ENCODE measurements at regions not wholly inside any gene's neighbourhood (a gene's known extent, or its start where the extent isn't known, plus 50 kb on each side); places are given as distances from the start of the nearest gene placed in this dataset.

DNA sequence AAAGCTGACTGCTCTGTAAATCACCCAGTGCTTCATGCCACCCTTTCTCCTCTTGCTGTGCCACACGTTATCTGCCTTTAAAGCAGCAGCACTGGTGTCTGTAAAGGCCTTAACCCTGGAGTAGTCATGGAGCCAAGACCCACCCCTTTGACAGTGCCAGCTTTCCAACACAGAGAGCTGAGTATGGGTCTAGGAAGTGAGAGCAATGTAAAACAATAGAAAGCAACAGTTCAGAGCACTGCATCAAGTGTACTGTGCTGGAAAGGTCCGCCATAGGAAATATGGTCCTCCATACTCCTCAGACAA, 139.5 kb downstream of the DAD1 start:
- DNase-seq, result no peak

DNA sequence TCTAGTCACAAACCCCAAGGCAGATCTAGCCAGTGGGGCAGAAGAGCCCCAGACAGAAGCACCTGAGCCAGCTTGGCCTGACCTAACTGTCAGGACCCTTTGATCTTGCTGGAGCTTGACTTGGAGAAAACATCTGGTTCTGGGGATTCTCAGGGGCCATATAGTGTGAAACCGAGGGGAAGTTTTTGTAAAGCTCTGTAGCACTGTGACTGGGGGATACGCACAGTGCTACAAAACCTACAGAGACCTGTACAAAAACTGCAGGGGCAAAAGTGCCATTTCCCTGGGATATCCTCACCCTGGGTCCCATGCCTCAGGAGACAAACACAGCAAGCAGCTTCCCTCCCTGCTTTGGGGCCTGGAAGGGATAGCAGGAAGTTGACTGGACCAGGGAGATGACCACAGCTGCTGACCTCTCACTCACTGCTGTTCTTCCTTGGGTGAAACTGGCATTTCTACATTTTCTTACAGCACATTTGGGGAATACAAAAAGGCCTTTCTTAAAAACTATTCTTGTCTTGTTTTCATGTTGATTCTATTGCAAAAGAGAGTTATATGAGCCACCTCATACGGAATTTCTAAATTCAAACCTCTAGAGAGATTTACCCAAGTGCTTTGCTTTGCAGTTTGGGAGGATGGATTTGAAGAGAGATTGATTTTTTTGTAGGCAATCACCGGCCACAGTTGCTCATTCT, 140.0 kb downstream of the DAD1 start:
- DNase-seq, result no peak

DNA sequence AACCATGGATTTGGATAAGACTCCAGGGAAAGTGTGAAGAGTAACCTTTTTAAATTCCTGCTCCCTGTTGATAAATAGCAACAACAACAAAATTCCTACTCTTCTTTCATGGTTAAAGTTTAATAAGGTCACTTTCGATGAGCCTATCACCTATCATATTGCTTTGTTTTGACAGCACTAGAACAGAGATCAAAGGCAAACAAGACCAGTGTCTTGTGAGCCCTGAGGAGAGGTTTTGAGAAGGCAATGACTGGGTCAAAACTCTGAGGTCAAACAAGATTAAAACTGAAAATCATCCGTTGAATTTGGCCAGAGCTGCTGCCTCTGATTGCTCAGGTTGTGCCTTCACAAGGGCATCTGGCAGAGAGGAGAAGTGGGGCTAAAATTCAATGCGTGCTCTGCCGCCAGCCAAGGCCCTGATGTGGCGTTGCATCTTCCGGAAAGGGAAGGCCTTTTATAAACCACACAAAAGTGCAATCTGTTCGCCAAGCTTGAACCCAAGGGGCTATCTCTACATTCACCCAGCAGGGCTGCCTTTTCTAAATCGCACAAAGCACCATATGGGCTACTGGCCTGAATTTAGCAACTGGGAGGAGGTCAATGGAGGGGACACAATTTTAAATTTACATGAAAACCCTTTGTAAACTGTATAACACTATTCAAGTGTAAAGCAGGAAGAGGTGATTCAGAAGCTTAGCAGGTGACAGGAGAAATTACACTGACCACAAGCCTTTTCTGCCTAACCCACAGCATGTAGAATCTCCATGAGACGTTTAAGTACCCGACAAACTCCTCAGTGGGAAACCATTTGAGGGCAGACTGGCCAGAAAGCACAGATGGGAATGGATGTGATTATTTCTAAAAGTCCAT, 140.8 kb downstream of the DAD1 start:
- DNase-seq, result no peak

DNA sequence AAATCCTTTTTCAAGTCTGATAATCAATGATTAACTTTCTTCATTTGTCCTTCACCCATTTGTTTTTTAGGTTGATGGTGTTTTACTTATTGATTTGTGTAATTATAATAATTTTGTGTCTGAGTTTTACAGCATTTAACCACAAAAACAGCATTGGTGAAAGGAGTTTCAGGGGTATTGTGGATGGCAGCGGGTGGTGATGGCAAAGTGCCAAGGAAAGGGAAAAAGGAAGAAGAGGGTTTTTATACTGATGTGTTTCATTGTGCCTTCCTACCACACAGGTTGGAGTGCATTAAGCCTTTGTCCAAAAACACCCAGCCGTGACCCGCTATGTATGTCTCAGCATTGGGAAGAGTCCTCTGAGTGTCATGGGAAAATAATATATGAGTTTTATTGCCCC, 150.3 kb downstream of the DAD1 start:
- no peak for DNase-seq

DNA sequence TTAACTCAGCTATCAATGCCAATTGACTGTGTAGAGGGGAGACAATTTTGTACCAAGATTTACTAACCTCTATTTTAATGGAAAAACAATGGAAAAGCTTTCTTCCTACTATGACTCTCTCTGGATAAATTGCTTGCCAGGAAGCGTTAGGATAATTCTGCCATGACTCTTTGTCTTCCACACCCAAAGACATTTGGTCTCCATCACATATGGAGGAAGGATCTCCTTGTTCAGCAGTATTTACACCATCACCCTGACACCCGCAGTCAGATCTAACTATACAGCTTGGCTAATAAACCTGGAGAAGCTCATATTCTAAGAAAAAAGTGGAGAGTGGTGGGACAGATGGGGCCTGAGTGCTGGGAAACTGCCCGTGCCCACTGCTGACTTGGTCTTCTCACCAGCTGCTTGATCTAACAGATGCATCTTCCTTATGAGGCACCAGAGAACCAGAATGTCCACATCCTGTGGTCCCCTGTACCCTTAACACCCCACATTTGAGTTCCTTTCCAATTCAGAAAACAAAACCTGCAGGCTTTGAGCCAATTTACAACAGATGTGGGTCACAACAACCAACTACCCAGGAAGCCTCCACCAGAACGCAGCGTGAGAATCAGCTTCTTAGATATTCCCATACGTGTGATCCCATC, 154.0 kb downstream of the DAD1 start:
- peak; percentile 44 to 67 for DNase-seq

DNA sequence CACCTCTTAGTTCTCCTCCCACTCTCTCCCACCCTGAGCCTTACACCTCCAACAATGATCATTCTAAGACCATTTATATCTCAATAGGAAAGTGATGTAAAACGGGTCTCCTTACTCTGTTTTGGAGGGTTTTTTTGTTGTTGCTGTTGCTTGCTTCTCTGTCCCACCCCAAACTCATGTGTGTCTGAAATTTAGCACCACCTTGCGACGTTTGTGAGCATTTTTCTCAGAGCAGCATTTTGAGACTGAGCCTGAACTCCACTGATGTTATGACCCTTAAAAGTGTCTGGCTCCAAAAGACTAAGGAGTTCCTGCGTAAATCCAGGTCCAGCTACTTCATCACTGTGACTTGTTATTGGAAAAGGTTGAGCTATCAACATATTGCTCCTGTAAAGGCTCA, 155.0 kb downstream of the DAD1 start:
- no peak for DNase-seq

DNA sequence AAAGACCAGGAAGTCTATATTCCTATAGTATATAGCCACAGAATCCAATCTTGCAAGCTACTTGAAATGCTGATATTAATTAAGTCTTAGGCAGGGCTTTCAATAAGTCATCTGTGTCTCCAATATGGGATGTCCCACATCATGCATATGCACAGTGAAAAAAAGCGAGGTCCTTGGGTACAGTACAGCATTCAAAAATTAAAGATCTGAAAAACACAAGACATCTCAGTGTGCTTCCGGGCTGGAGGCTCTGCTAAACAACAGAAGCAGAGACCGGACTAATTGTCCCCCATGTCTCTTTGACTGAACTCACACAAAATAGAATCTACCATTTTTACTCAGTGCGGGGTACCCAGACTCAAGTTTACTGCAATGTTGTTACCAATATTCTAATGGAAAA, 156.0 kb downstream of the DAD1 start:
- peak in 1 of 2 experiments; percentile 61 for DNase-seq

DNA sequence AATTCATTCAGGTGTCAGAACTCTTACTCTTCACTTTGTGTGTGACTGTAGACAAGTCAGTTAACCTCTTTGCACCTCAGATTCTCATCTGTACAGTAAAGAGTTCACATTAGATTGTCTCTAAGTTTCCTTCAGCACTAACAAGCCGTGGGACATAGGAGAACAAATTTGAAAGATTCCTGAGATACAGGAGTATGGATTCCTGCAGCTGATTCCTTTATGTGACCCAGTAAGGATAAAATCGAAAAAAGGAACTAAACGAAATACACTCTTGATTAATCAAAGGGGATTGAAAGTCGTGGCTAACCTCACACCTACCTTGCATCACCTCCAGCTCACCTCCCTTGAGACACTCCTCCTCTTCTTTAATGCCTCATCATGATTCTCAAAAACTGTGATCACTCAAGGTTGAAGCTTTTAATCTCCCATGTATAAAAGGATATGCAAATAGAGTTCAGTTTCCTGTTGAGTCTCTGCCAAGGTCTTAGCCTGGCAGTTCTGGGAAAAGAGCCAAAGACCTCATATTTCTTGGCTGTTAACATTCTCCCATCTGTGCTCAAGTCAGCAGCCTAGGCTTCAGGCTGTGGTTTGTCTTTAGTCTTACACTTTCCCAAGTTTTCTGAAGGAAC, 156.6 kb downstream of the DAD1 start:
- DNase-seq, result peak; percentile 97 to 99

DNA sequence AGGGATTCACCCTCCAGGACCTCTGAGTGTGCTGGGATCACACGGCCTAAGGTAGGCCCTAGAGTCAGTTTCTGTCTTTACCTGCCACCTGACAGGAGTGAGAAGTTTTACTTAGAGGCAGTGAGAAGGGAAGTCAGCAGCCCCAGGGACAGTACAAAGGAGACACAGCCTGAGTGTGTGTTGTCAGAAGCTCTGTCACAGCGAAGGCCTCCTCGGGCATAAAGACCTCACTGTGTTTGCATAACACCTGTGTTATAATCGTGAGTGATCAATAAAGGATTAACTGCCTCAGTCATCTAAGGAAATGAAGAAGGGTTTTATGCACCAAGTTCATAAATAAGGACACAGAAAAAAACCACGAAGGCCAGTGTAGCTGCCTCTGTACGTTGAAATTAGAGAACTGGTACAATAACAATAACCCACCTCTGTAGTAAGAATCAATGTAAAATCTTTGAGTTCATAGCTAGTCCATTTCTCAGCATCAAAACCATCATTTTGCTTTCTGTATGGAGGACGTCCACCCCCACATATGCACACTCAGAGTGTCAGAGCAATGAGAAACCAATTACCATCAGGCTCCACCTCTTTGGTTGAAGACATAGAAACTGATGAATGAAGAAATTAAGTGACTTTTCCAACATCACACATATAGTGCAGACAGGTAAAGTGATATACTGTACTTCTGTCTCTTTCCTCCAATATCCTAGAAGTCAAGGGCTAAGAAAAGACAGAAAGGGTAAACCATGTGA, 159.3 kb downstream of the DAD1 start:
- no peak for DNase-seq

DNA sequence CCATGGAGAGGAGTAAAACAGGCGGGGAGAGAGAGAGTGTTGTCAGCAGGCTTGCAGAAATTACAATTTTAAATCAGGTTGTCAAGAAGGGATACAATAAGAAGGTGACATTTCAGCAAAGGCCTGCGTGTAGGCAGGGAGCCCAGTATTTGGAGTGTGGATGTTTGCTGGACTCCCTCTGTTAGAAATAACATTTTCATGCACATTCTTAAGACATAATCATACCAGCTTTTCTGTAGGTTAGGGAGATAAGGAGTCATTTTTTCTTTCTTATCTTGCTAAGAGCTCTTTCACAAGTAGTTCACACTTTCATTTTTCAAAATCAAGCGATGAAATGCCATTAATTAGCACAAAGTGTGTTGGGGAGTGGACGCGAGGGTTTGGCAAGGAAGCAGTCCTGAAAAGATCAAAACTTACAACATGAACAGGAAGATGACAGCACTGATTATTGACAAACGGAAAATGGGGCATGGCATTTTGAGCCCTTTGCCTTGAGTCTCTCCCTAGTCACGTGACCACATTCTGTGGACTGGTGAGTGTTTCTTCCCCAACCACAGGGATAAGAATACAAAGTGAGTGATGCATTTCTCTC, 160.2 kb downstream of the DAD1 start:
- no peak for DNase-seq

DNA sequence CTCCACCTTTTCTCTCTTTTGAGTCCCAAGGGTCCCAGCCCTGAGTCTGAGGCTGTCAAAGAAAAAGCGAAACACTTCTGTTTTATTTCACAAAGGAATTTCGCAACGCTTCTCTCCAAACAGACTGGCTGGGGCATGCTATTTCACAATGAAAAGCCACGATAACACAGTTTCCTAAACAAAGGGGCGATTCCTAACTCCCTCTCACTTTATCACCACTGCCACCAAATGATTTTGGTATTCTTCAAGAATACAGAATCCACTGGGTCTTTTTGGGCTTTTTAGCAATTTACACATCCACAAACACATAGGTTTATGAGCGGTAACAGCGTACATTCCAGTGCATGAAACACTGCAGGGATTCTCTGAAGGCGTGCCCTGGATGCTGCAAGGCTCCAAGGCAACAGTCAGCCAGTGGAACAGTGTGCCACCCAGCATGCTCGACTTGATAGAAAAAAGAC, 161.2 kb downstream of the DAD1 start:
- DNase-seq, result no peak

DNA sequence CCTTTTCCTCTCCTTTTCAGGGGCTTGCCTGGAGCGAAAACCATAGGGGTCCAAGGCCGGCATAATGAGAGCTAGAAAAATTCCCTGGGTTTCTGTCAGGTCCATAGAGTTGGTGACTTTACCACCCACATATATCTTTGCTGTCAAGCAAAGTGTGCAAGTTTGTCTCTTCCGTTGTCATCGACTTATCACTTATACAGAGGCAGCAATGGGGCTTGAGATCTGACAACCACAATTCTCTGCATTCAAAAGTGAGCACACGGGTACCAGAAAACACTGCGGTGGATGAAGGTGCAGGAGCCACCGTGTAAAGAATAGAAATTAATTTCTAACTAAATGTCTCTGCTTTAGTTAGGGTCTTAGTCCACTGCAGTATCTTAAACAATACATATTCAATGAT, 162.3 kb downstream of the DAD1 start:
- no peak for DNase-seq

DNA sequence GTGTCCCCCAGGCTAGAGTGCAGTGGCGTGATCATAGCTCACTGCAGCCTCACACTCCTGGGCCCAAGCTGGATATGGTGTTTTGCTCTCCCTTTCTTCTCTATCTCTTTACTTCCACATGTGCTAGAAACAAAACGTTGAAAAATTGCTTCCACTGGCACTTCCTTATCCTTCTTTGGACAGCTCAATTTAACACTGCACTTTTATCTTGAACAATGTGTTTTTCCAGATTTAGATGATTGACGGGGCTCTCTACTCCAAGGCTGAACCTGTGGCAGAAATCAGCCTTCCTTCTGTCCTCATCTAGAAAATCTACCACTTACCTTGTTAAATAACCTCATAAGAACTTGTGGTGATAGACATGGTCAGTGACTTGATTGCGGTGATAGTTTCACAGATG, 165.1 kb downstream of the DAD1 start:
- DNase-seq, result no peak

DNA sequence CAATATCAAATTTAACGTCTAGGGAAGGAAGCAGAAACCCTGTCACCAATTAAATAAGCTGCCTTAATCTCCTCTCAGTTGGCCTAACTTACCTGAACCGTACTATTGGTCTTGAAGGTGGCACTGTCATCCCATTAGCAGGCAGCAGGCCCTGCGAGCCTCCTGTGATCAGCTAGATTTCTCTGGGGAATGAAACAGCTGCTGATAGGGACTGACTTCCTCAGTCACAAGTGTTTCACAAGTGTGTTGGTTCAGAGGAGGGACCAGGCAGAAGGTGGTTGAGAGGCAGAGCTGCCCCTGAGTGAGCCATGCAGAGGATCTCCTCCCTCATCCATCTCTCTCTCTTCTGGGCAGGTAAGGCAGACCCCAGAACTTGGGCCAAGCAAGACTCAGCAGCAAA, 166.8 kb downstream of the DAD1 start:
- peak in 1 of 2 experiments; percentile 46 for DNase-seq

DNA sequence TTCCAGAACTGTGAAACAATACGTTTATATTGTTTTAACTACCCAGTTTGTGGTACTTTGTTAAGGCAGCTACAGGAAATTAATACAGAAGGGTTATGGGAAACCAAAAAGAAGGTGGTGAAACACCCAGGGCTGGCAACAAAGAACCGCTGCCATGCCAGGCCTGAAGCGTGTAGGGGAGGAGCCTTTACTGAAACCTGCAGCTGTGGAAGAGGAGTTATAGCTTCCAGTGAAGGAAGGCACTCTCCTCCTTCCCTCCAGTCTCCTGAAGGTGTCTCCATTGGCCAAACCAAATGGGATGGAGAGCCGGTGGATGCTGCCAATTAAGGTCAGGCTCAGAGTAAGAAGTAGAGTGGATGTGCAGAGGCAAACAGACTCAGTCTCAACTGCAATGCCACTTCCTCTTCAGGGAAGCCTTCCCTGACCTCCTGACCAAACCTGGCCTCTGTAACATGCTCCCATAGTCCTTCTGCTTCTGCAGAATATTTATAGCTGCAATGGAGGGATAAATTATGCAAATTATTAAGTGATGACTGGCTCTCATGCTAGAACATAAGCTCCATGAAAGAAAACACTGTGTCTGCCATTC, 168.3 kb downstream of the DAD1 start:
- no peak for DNase-seq

DNA sequence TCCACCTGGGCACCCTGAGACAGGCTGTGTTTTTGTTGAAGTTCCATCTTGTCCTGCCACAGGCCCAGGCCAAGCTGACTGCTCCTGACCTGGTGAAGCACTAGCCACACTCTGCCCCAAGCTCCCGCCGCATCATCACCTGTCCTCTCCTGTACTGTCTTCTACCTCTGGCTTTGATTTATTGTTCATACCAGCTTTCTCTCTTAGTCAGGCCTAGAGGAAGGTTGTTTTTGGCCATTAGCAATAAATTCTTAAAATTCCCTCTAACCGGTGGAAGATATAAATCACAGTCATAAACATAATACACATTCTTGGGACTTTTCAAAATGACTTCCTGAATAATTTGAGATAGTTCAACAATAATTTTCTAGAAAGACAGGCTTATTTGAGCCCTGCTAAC, 169.4 kb downstream of the DAD1 start:
- no peak for DNase-seq

DNA sequence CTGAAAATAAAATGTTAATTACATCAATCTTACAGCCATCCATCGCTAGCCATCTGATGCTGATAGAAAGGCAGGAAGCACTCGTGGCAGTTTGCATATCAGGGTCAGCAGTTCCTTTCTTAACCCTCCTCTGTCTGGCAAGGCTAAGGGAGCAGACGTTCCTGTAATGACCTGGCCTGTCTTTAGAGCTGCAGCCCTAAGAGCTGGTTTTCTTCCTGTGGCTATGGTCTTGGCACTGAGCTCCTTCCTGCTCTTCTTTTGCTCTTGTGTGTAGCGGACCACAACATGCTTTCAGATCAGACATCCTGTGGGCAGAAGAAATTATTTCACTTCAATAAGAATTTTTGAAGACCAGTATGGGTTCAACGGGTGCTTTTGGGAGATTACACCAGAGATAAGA, 170.4 kb downstream of the DAD1 start:
- DNase-seq, result no peak

DNA sequence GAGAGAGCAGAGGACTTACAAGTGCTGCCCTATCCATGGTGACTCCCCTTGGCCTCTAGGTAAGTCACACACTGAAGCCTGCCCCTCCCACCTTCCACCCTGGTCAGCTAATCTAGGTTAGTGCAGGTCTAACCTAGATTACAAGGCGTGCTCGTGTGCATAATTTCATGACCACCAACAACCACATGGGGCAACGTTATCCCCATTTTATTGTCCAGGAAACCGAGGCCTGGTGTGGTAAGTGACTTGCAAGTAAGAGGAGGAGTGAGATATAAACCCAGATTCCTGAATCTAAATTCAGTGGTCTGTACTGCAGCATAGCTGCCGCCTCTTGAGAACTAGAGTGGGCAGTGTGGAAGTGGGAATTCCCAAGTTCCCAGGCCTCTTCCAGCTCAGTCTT, 171.1 kb downstream of the DAD1 start:
- DNase-seq, result no peak

DNA sequence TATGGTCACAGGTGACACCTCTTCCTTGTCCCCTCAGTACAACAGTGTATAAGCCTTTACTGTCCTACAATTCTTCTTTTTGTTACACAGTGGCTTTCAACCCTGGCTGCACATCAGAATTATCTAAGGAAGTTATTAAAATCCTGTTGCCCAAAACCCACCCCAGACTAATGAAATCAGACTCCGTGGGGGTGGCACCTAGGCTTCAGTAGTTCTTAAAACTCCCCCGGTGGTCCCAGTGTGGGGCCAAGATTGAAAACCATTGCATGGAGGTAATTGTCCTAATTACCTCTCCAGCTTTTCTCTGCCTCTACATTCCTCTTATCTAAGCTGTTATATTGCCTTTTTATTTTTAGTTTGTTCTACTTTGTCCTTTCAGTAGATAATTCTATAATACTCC, 172.8 kb downstream of the DAD1 start:
- no peak for DNase-seq

DNA sequence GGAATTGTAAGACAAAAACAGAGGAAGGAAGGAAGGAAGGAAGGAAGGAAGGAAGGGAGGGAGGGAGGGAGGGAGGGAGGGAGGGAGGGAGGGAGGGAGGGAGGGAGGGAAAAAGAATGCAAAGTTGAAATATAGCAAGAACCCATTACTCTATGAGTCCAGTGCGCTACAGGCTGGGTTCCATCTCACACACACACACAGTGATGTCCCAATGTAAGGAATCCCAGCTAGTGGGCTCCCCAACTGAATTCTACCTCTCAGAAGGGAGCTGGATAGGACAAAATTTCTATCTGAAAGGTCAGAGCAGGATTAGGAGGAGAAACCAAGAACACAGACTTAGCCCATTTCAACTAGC, 173.4 kb downstream of the DAD1 start:
- DNase-seq, result no peak

DNA sequence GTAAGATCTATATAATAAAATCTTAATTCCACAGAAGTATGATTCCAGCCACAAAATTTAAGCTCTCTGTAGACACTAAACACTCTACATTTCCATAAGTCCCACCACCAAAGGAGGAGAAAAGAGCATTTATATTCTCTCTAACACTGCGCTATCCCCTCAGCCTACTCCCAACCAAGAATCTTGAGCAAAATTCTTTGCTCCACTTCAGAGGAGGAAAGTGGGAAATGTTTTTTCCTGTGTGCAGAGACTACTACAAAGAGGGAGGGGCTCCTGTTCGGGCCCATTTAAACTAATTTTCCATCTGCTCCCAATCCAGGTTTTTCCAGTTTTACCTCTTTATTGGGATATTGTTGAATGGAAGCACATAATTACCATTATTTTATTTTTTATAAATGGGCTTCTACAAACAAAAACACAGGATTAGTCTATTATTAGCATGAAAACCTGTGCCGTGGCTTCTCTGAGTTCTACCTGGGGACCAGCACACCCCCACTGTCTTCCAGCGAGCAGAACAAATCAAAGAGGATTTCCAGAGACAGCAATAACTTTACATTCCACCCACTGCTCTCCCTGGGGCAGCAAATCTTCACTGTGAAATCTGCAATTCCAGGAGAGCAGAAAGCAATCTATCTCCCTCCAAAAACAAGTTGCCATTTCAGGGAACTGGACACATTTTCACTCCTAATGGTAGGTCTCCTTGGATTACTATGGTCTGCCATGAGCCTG, 174.0 kb downstream of the DAD1 start:
- DNase-seq, result no peak

Measured in NCI-H524 (cell line).